HL-60 (cell line): ENCODE measurements at regions not wholly inside any gene's neighbourhood (a gene's known extent, or its start where the extent isn't known, plus 50 kb on each side); places are given as distances from the start of the nearest gene placed in this dataset.

Experiments
- POLR2AphosphoS5 ChIP-seq: IDR thresholded peaks from 2 replicates; pipeline ENCODE4 v1.6.1; 2012; ENCODE audit warnings: low read depth
- SPI1 ChIP-seq: IDR thresholded peaks from 2 replicates; pipeline ENCODE4 v1.6.1; 2012; ENCODE audit warnings: low read depth, mild to moderate bottlenecking, borderline replicate concordance
- TF ChIP-seq, protein P1 (sequence below): IDR thresholded peaks from one replicate; pipeline ENCODE4 v1.5.1; 2011; ENCODE audit warnings: low read length, control low read depth, inconsistent platforms; ENCODE audit not compliant: insufficient read depth
- TF ChIP-seq, protein P2 (sequence below): IDR thresholded peaks from 2 replicates; pipeline ENCODE4 v1.6.1; 2012; ENCODE audit warnings: low read depth; ENCODE audit not compliant: insufficient replicate concordance

DNA sequence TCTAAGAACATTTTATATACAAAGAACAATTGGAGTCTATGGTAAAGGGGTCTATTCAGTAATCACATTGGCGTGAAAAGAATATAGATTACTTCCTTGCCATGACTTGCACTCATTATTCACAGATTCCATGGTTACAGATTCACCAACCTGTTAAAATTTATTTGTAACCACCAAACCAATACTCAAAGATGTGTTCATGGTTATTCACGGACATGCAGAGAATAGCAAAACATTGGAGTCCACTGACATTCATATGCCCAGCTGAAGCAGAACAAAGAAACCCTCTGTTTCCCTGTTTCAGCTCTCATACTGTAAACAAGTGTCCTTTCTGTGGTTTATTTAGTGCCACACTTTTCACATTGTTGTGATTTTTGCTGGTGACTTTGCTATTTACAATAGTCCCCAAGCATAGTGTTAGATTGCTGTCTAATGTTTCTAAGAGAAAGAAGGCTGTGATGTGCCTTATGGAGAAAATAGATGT, 185.8 kb upstream of the TTC14 start:
- TF ChIP-seq, protein P1, sequence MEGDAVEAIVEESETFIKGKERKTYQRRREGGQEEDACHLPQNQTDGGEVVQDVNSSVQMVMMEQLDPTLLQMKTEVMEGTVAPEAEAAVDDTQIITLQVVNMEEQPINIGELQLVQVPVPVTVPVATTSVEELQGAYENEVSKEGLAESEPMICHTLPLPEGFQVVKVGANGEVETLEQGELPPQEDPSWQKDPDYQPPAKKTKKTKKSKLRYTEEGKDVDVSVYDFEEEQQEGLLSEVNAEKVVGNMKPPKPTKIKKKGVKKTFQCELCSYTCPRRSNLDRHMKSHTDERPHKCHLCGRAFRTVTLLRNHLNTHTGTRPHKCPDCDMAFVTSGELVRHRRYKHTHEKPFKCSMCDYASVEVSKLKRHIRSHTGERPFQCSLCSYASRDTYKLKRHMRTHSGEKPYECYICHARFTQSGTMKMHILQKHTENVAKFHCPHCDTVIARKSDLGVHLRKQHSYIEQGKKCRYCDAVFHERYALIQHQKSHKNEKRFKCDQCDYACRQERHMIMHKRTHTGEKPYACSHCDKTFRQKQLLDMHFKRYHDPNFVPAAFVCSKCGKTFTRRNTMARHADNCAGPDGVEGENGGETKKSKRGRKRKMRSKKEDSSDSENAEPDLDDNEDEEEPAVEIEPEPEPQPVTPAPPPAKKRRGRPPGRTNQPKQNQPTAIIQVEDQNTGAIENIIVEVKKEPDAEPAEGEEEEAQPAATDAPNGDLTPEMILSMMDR, result no peak
- TF ChIP-seq POLR2AphosphoS5 (no peak), SPI1 (no peak)
- TF ChIP-seq, protein P2, sequence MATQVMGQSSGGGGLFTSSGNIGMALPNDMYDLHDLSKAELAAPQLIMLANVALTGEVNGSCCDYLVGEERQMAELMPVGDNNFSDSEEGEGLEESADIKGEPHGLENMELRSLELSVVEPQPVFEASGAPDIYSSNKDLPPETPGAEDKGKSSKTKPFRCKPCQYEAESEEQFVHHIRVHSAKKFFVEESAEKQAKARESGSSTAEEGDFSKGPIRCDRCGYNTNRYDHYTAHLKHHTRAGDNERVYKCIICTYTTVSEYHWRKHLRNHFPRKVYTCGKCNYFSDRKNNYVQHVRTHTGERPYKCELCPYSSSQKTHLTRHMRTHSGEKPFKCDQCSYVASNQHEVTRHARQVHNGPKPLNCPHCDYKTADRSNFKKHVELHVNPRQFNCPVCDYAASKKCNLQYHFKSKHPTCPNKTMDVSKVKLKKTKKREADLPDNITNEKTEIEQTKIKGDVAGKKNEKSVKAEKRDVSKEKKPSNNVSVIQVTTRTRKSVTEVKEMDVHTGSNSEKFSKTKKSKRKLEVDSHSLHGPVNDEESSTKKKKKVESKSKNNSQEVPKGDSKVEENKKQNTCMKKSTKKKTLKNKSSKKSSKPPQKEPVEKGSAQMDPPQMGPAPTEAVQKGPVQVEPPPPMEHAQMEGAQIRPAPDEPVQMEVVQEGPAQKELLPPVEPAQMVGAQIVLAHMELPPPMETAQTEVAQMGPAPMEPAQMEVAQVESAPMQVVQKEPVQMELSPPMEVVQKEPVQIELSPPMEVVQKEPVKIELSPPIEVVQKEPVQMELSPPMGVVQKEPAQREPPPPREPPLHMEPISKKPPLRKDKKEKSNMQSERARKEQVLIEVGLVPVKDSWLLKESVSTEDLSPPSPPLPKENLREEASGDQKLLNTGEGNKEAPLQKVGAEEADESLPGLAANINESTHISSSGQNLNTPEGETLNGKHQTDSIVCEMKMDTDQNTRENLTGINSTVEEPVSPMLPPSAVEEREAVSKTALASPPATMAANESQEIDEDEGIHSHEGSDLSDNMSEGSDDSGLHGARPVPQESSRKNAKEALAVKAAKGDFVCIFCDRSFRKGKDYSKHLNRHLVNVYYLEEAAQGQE, result no peak
